HepG2 (cell line): ENCODE measurements at regions not wholly inside any gene's neighbourhood (a gene's known extent, or its start where the extent isn't known, plus 50 kb on each side); places are given as distances from the start of the nearest gene placed in this dataset.

Source experiments
- ATAC-seq: fragments of 200-7000 bp; cut with Tn5 transposase; 3 replicates; pipeline ENCODE4 v1.9.1; 2020; ENCODE audit warnings: mild to moderate bottlenecking, moderate library complexity
- BruUV-seq: library from RNA; stranded (reverse); fragments of 400-500 nt; replicated peaks from 2 replicates; lab custom pipeline; 2021; lab: Mats Ljungman, UMichigan
- CTCF ChIA-PET: fragments of 300-600 bp; formaldehyde crosslinking; extraction: SDS; loops from one replicate; lab custom pipeline; 2021; ENCODE audit warnings: low total read pairs, inconsistent platforms, low intra/inter-chr PET ratio; lab: Yijun Ruan, JAX
- POLR2A ChIA-PET: fragments of 350-600 bp; sonication (Branson Sonifier 250); formaldehyde crosslinking; loops from one replicate; lab custom pipeline; 2020; ENCODE audit warnings: antibody characterized with exemption, inconsistent platforms; lab: Yijun Ruan, JAX
- DNase-seq: peaks from one replicate; pipeline ENCODE4 v3.0.0-alpha.2; 2015; ENCODE audit warnings: low spot score
- FAIRE-seq: peaks from 3 replicates; lab custom pipeline; 2011; peaks lifted over from hg19 to GRCh38; lab: Jason Lieb, UNC
- H2AFZ ChIP-seq: one replicate; pipeline ENCODE4 v1.6.1; 2011; ENCODE audit warnings: low read length, inconsistent platforms
- H3K27ac ChIP-seq: fragments of 300-600 bp; 3 replicates; pipeline ENCODE4 v1.8.0; 2011; ENCODE audit warnings: mixed run types, mild to moderate bottlenecking, mixed read lengths, low read length, inconsistent platforms; ENCODE audit not compliant: insufficient read depth; ENCODE audit errors: extremely low read length
- H3K27me3 ChIP-seq, 2 experiments: fragments of 200-600 bp in 1 of 2; 2 replicates in 1 of 2; 3 replicates in 1 of 2; pipeline versions ENCODE4 v1.6.0 to v1.8.0; 2011; ENCODE audit warnings: low read length in 2 of 2, mild to moderate bottlenecking in 2 of 2, moderate library complexity in 2 of 2, inconsistent platforms in 1 of 2; ENCODE audit not compliant: insufficient read depth in 2 of 2, control insufficient read depth in 1 of 2
- H3K36me3 ChIP-seq, 2 experiments: fragments of 200-600 bp in 1 of 2; replicated peaks in 1 of 2; 2 replicates in 1 of 2; 3 replicates in 1 of 2; pipeline versions ENCODE4 v1.5.1 to v1.8.0; 2011; ENCODE audit warnings: low read length in 2 of 2, inconsistent platforms in 1 of 2; ENCODE audit not compliant: insufficient read depth in 2 of 2, control insufficient read depth in 1 of 2
- H3K4me1 ChIP-seq: 2 replicates; pipeline ENCODE4 v1.5.1; 2012; ENCODE audit warnings: low read length, inconsistent platforms; ENCODE audit not compliant: insufficient read depth
- H3K4me2 ChIP-seq: 2 replicates; pipeline ENCODE4 v1.6.0; 2011; ENCODE audit warnings: low read depth, low read length, inconsistent platforms
- H3K4me3 ChIP-seq, 3 experiments: fragments of 200-600 bp in 1 of 3; sonication (generic), shearing (Covaris generic) in 1 of 3; replicated peaks in 1 of 3; 2 replicates each; pipeline ENCODE4 v1.5.1; 2011 to 2016; ENCODE audit warnings: low read length in 3 of 3, inconsistent platforms in 2 of 3, low read depth in 2 of 3, mild to moderate bottlenecking in 2 of 3, control low read depth in 1 of 3, mixed read lengths in 1 of 3; ENCODE audit not compliant: insufficient read depth in 1 of 3
- H3K79me2 ChIP-seq: one replicate; pipeline ENCODE4 v1.6.1; 2011; ENCODE audit warnings: low read length, inconsistent platforms; ENCODE audit not compliant: insufficient read depth
- H3K9ac ChIP-seq: 2 replicates; pipeline ENCODE4 v1.6.0; 2011; ENCODE audit warnings: mild to moderate bottlenecking, low read depth, low read length, inconsistent platforms; ENCODE audit not compliant: insufficient read depth
- H3K9me3 ChIP-seq: 2 replicates; pipeline ENCODE4 v1.5.1; 2012; ENCODE audit warnings: mild to moderate bottlenecking, low read length
- H4K20me1 ChIP-seq: 2 replicates; pipeline ENCODE4 v1.6.0; 2011; ENCODE audit warnings: inconsistent platforms, mild to moderate bottlenecking, low read length, moderate library complexity; ENCODE audit not compliant: insufficient read depth
- CEBPB ChIP-seq: IDR thresholded peaks from 2 replicates; pipeline ENCODE4 v1.6.1; 2011; ENCODE audit warnings: low read depth, low read length, improper control_type of control experiment, borderline replicate concordance
- MYNN ChIP-seq: sonication (generic); formaldehyde crosslinking; IDR thresholded peaks from 2 replicates; pipeline ENCODE4 v1.4.0; 2020; ENCODE audit warnings: mild to moderate bottlenecking, low read depth, missing genetic modification reagents
- PCBP1 ChIP-seq: fragments of 200-400 bp; formaldehyde crosslinking; IDR thresholded peaks from 2 replicates; pipeline ENCODE4 v1.6.1; 2017; ENCODE audit warnings: mild to moderate bottlenecking, low read depth, low read length, borderline replicate concordance
- ZNF446 ChIP-seq: sonication (generic); formaldehyde crosslinking; IDR thresholded peaks from 2 replicates; pipeline ENCODE4 v1.5.0; 2020; ENCODE audit warnings: mild to moderate bottlenecking, missing genetic modification reagents
- WGBS: methylation state at CpG from one replicate; pipeline ENCODE4 v1.1.6; 2017; ENCODE audit warnings: low lambda C conversion rate; 5-methylcytosine and 5-hydroxymethylcytosine counted together
- in situ Hi-C: cut with HindIII; loops from 2 replicates; pipeline ENCODE4 v1.10.0; 2017; ENCODE audit warnings: low pct_unique_long_range_greater_than_20kb; ENCODE audit not compliant: extremely low pct_ligation_motif_present
- intact Hi-C: fragments of 100-400 bp; cut with micrococcal nuclease; formaldehyde crosslinking; loops from one replicate; pipeline ENCODE4 v1.10.0; 2022; ENCODE audit not compliant: unreplicated experiment
- TF ChIP-seq, protein P1 (sequence below): sonication (generic); formaldehyde crosslinking; IDR thresholded peaks from 2 replicates; pipeline ENCODE4 v1.5.0; 2020; ENCODE audit warnings: missing genetic modification reagents
- TF ChIP-seq, protein P2 (sequence below): sonication (generic); formaldehyde crosslinking; IDR thresholded peaks from 2 replicates; pipeline ENCODE4 v1.5.1; 2020; ENCODE audit warnings: mild to moderate bottlenecking, missing genetic modification reagents, borderline replicate concordance
- TF ChIP-seq, protein P3 (sequence below): sonication (generic); formaldehyde crosslinking; IDR thresholded peaks from 2 replicates; pipeline ENCODE4 v1.8.1; 2023; ENCODE audit warnings: mild to moderate bottlenecking, missing genetic modification reagents

DNA sequence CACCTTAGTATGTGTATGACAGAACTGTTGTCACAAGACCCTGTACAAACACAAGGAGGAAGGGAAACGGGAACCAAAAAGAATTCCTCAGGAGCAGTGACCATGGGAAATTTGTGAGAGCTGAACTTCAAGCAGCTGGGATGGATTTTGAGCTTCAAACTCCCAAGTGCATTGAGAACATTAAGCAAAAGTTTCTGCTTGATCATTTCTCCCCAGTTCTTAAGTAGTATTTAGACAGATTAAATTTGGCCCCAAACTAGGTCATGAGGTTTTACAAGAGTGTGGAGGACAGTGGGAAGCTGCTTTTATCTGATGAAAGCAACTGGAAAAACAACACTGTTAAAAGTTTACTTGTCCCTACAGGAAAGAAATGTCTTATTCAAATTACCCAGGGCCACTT is 206.0 kb upstream of the DCN start:
- Histone ChIP-seq H3K4me3 (no peak overlapping the region), H3K79me2 (no peaks in the 10 kb centered on the region), H3K9me3 (0 out of 2 replicates have a peak, but pooled peaks cover 6% of the 10 kb centered on the region), H3K9ac (no peak overlapping the region), H3K27me3 (no peaks in the 10 kb centered on the region), H3K4me2 (no peak overlapping the region), H3K27ac (no peak overlapping the region), H3K4me1 (no peaks in the 10 kb centered on the region), H2AFZ (no peak overlapping the region), H3K36me3 (no peaks in the 10 kb centered on the region), H4K20me1 (no peaks in the 10 kb centered on the region)
- in situ Hi-C loops, result loop anchor here (25.0 kb wide), 2 partner anchors 1024 to 1224 kb away; no protein-coding TSS in a partner anchor
- BruUV-seq, result no TSS peak
- 0% methylated on average over 1 of the region's 1 CpG for WGBS
- ChIA-PET CTCF (no interaction called here), POLR2A (no interaction called here)
- no peak for ATAC-seq
- no peak for FAIRE-seq
- no peak for DNase-seq
- TF ChIP-seq PCBP1 (no peak), ZNF446 (no peak), CEBPB (no peak), MYNN (CRISPR knock-in tag) (no peak)
- TF ChIP-seq, protein P1, sequence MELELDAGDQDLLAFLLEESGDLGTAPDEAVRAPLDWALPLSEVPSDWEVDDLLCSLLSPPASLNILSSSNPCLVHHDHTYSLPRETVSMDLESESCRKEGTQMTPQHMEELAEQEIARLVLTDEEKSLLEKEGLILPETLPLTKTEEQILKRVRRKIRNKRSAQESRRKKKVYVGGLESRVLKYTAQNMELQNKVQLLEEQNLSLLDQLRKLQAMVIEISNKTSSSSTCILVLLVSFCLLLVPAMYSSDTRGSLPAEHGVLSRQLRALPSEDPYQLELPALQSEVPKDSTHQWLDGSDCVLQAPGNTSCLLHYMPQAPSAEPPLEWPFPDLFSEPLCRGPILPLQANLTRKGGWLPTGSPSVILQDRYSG (CRISPR knock-in tag), result no peak
- TF ChIP-seq, protein P2, sequence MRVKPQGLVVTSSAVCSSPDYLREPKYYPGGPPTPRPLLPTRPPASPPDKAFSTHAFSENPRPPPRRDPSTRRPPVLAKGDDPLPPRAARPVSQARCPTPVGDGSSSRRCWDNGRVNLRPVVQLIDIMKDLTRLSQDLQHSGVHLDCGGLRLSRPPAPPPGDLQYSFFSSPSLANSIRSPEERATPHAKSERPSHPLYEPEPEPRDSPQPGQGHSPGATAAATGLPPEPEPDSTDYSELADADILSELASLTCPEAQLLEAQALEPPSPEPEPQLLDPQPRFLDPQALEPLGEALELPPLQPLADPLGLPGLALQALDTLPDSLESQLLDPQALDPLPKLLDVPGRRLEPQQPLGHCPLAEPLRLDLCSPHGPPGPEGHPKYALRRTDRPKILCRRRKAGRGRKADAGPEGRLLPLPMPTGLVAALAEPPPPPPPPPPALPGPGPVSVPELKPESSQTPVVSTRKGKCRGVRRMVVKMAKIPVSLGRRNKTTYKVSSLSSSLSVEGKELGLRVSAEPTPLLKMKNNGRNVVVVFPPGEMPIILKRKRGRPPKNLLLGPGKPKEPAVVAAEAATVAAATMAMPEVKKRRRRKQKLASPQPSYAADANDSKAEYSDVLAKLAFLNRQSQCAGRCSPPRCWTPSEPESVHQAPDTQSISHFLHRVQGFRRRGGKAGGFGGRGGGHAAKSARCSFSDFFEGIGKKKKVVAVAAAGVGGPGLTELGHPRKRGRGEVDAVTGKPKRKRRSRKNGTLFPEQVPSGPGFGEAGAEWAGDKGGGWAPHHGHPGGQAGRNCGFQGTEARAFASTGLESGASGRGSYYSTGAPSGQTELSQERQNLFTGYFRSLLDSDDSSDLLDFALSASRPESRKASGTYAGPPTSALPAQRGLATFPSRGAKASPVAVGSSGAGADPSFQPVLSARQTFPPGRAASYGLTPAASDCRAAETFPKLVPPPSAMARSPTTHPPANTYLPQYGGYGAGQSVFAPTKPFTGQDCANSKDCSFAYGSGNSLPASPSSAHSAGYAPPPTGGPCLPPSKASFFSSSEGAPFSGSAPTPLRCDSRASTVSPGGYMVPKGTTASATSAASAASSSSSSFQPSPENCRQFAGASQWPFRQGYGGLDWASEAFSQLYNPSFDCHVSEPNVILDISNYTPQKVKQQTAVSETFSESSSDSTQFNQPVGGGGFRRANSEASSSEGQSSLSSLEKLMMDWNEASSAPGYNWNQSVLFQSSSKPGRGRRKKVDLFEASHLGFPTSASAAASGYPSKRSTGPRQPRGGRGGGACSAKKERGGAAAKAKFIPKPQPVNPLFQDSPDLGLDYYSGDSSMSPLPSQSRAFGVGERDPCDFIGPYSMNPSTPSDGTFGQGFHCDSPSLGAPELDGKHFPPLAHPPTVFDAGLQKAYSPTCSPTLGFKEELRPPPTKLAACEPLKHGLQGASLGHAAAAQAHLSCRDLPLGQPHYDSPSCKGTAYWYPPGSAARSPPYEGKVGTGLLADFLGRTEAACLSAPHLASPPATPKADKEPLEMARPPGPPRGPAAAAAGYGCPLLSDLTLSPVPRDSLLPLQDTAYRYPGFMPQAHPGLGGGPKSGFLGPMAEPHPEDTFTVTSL (CRISPR knock-in tag), result no peak
- TF ChIP-seq, protein P3, sequence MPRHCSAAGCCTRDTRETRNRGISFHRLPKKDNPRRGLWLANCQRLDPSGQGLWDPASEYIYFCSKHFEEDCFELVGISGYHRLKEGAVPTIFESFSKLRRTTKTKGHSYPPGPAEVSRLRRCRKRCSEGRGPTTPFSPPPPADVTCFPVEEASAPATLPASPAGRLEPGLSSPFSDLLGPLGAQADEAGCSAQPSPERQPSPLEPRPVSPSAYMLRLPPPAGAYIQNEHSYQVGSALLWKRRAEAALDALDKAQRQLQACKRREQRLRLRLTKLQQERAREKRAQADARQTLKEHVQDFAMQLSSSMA (CRISPR knock-in tag), result no peak
- intact Hi-C loops, result loop anchor here (10.0 kb wide), 1 partner anchor 306 kb away; no protein-coding TSS in a partner anchor
